ENCODE measurements at regions not wholly inside any gene's neighbourhood (a gene's known extent, or its start where the extent isn't known, plus 50 kb on each side); places are given as distances from the start of the nearest gene placed in this dataset.

- Histone ChIP-seq H2BK12ac (ENCODE audit: insufficient read length, low read depth, low read length) (no peak overlapping the region), H3K79me2 (ENCODE audit: insufficient read depth, low read length) (no peaks in the 10 kb centered on the region), H4K20me1 (ENCODE audit: control insufficient read depth, insufficient read depth, insufficient read length) (no peaks in the 10 kb centered on the region), H3K9me3 (ENCODE audit: control insufficient read depth, low read depth, low read length) (no peaks in the 10 kb centered on the region), H2AFZ (ENCODE audit: low read length) (no peak overlapping the region), H4K91ac (ENCODE audit: insufficient read length, low read depth, low read length) (no peak overlapping the region), H2AK5ac (ENCODE audit: insufficient read length, low read length) (no peak overlapping the region), H3K79me1 (ENCODE audit: insufficient read depth, low read depth, low read length, poor library complexity, severe bottlenecking) (no peaks in the 10 kb centered on the region), H3T11ph (ENCODE audit: low read length) (no peak overlapping the region), H3K23me2 (ENCODE audit: insufficient read length, low read depth, low read length, poor library complexity, severe bottlenecking) (no peaks in the 10 kb centered on the region), H2BK5ac (ENCODE audit: insufficient read length, low read length) (no peak overlapping the region), H4K5ac (ENCODE audit: insufficient read length, low read depth, low read length) (no peak overlapping the region), H3K18ac (ENCODE audit: insufficient read length, low read depth, low read length) (no peak overlapping the region), H3K9ac (ENCODE audit: extremely low read depth, insufficient read length, low read length) (no peak overlapping the region), H3K27me3 (ENCODE audit: insufficient read depth, low read length) (no peaks in the 10 kb centered on the region), H2BK20ac (ENCODE audit: low read depth, low read length, poor library complexity, severe bottlenecking) (no peak overlapping the region), H3K23ac (ENCODE audit: insufficient read length, low read depth, low read length) (no peak overlapping the region), H4K8ac (replicated peaks; ENCODE audit: insufficient read length, low read depth, low read length) (no peak overlapping the region), H3K56ac (ENCODE audit: insufficient read length, low read depth, low read length) (no peak overlapping the region), H3K4me1 (ENCODE audit: insufficient read depth, low read length) (no peaks in the 10 kb centered on the region), H2BK15ac (ENCODE audit: low read depth, low read length) (no peak overlapping the region), H3K14ac (ENCODE audit: insufficient read depth, low read length) (no peak overlapping the region), H3K4me2 (ENCODE audit: insufficient read depth, insufficient read length, low read length) (no peak overlapping the region), H2BK120ac (ENCODE audit: low read depth, low read length, poor library complexity, severe bottlenecking) (no peak overlapping the region), H3K27ac (ENCODE audit: insufficient read length, low read depth, low read length) (no peak overlapping the region), H3K4ac (ENCODE audit: low read depth, low read length) (no peak overlapping the region)
- no peak for DNase-seq
- H3K9me3 Mint-ChIP-seq, result peaks cover 0 to 5% of the 10 kb centered on the region in 2 experiments; a peak in 2 of 5 replicates
- no peaks in the 10 kb centered on the region for H3K27me3 Mint-ChIP-seq (ENCODE audit: low read depth)
- no peaks in the 10 kb centered on the region for H3K4me1 Mint-ChIP-seq
- no CpG with 5 or more reads among the region's 3 CpGs for WGBS (ENCODE audit: extremely low coverage, insufficient read length, low lambda C conversion rate)
- no peak overlapping the region for H3K27ac Mint-ChIP-seq
- no peak for TF ChIP-seq CTCF (conservative IDR thresholded peaks at IDR 0.05)
- peaks cover 0 to 4% (median 4%) of the 10 kb centered on the region in 3 experiments; a peak in 3 of 7 replicates for H3K36me3 Mint-ChIP-seq (ENCODE audit: insufficient read depth in 1 of 3, low read depth in 3 of 3)
- no peak overlapping the region for H3K4me3 Mint-ChIP-seq
Observed at GRCh38 chr1:238343852-238344251, 453.1 kb upstream of the ZP4 start.
